NCI-H69 (cell line): ENCODE measurements at regions not wholly inside any gene's neighbourhood (a gene's known extent, or its start where the extent isn't known, plus 50 kb on each side); places are given as distances from the start of the nearest gene placed in this dataset.
"Not testable (repeated sequence)": the region's sequence is repeated elsewhere in the genome, so short reads cannot be mapped to it uniquely, and the experiment has no call there.

Experiments used
- DNase-seq: peaks from one replicate; lab custom pipeline; 2025; lab: John Stamatoyannopoulos, UW

GRCh38 chr5:119299242-119299614, 56.6 kb upstream of the TNFAIP8 start:
- DNase-seq, result not testable (repeated sequence)

GRCh38 chr5:119299615-119300310, 56.1 kb upstream of the TNFAIP8 start:
- DNase-seq, result not testable (repeated sequence)

GRCh38 chr5:119300311-119300670, 55.5 kb upstream of the TNFAIP8 start:
- DNase-seq, result no peak

GRCh38 chr5:119301210-119301609, 54.6 kb upstream of the TNFAIP8 start:
- peak; percentile 14 for DNase-seq

- DNase-seq, result no peak
These were observed 53.9 kb upstream of the TNFAIP8 start for GRCh38 chr5:119301906-119302305.

GRCh38 chr5:119302449-119302848, 53.4 kb upstream of the TNFAIP8 start:
- no peak for DNase-seq

GRCh38 chr5:119302916-119303897, 52.6 kb upstream of the TNFAIP8 start:
- DNase-seq, result peak; percentile 29

- DNase-seq, result peak; percentile 61
These were observed 51.2 kb upstream of the TNFAIP8 start for GRCh38 chr5:119304439-119305211.
